ENCODE measurements at regions not wholly inside any gene's neighbourhood (a gene's known extent, or its start where the extent isn't known, plus 50 kb on each side); places are given as distances from the start of the nearest gene placed in this dataset.

- no peak for TF ChIP-seq EGR1 (IDR thresholded peaks at IDR 0.05)
- TF ChIP-seq YY1 (IDR thresholded peaks at IDR 0.05; ENCODE audit: low read depth) = no peak
- no peak for TF ChIP-seq FOXM1 (IDR thresholded peaks at IDR 0.05; ENCODE audit: borderline replicate concordance, low read depth)
- TF ChIP-seq TAF1 (IDR thresholded peaks at IDR 0.05; ENCODE audit: low read depth) = no peak
- TF ChIP-seq MAX (IDR thresholded peaks at IDR 0.05) = no peak
- TF ChIP-seq USF1 (IDR thresholded peaks at IDR 0.05) = no peak
- no peak for TF ChIP-seq TCF12 (IDR thresholded peaks at IDR 0.05; ENCODE audit: low read depth)
- TF ChIP-seq TEAD4 (IDR thresholded peaks at IDR 0.05) = no peak
- no peak for TF ChIP-seq CREB1 (IDR thresholded peaks at IDR 0.05; ENCODE audit: low read depth)
- no peak for TF ChIP-seq REST (IDR thresholded peaks at IDR 0.05; ENCODE audit: low read depth)
- no peak for TF ChIP-seq EP300 (IDR thresholded peaks at IDR 0.05; ENCODE audit: borderline replicate concordance)
- TF ChIP-seq RAD21 (IDR thresholded peaks at IDR 0.05; ENCODE audit: low read depth) = no peak
- no peak for TF ChIP-seq ZBTB7A (IDR thresholded peaks at IDR 0.05; ENCODE audit: low read depth)
- TF ChIP-seq CEBPB (IDR thresholded peaks at IDR 0.05) = no peak
- no peak for TF ChIP-seq NFIC (IDR thresholded peaks at IDR 0.05)
These were observed 139.7 kb upstream of the TBX3 start for GRCh38 chr12:114823724-114824123.

GRCh38 chr12:114821570-114821969 is 137.6 kb upstream of the TBX3 start:
- TF ChIP-seq CREB1 (IDR thresholded peaks at IDR 0.05; ENCODE audit: low read depth) (no peak), CEBPB (IDR thresholded peaks at IDR 0.05) (no peak), USF1 (IDR thresholded peaks at IDR 0.05) (no peak), FOXM1 (IDR thresholded peaks at IDR 0.05; ENCODE audit: borderline replicate concordance, low read depth) (no peak), TAF1 (IDR thresholded peaks at IDR 0.05; ENCODE audit: low read depth) (no peak), REST (IDR thresholded peaks at IDR 0.05; ENCODE audit: low read depth) (no peak), EP300 (IDR thresholded peaks at IDR 0.05; ENCODE audit: borderline replicate concordance) (no peak), EGR1 (IDR thresholded peaks at IDR 0.05) (no peak)

GRCh38 chr12:114820796-114821195 is 136.8 kb upstream of the TBX3 start:
- TF ChIP-seq EGR1 (IDR thresholded peaks at IDR 0.05) = no peak
- TF ChIP-seq ZBTB7A (IDR thresholded peaks at IDR 0.05; ENCODE audit: low read depth) = no peak
- no peak for TF ChIP-seq CEBPB (IDR thresholded peaks at IDR 0.05)
- TF ChIP-seq NFIC (IDR thresholded peaks at IDR 0.05) = no peak
- TF ChIP-seq FOXM1 (IDR thresholded peaks at IDR 0.05; ENCODE audit: borderline replicate concordance, low read depth) = no peak
- TF ChIP-seq REST (IDR thresholded peaks at IDR 0.05; ENCODE audit: low read depth) = no peak
- TF ChIP-seq RAD21 (IDR thresholded peaks at IDR 0.05; ENCODE audit: low read depth) = no peak

- TF ChIP-seq CEBPB (IDR thresholded peaks at IDR 0.05) (no peak), FOXM1 (IDR thresholded peaks at IDR 0.05; ENCODE audit: borderline replicate concordance, low read depth) (no peak), TEAD4 (IDR thresholded peaks at IDR 0.05) (no peak), USF1 (IDR thresholded peaks at IDR 0.05) (no peak)
These were observed 133.8 kb upstream of the TBX3 start for GRCh38 chr12:114817571-114818425.
